Omental fat pad (tissue), 3 donors: ENCODE measurements at regions not wholly inside any gene's neighbourhood (a gene's known extent, or its start where the extent isn't known, plus 50 kb on each side); places are given as distances from the start of the nearest gene placed in this dataset.
"Not testable (repeated sequence)": the region's sequence is repeated elsewhere in the genome, so short reads cannot be mapped to it uniquely, and the experiment has no call there.

ENCODE experiments used
- ATAC-seq: fragments of 150-250 bp; one replicate; pipeline ENCODE4 v1.9.1; 2016; ENCODE audit warnings: mild to moderate bottlenecking, moderate library complexity; ENCODE audit not compliant: low FRiP score
- DNase-seq: peaks from one replicate; pipeline ENCODE4 v3.0.0-alpha.2; 2019; ENCODE audit warnings: low spot score
- CTCF ChIP-seq, 3 donors: fragments of 450-650 bp; IDR thresholded peaks; one replicate each; pipeline ENCODE4 v1.5.1; 2016 to 2017; ENCODE audit warnings: antibody characterized with exemption in 3 of 3, mild to moderate bottlenecking in 3 of 3, moderate library complexity in 2 of 3

- TF ChIP-seq CTCF (IDR thresholded peaks at IDR 0.05) = no peak
- ATAC-seq (no peak), DNase-seq (no peak)
These were observed 57.1 kb upstream of the ATP1B1 start for GRCh38 chr1:169049258-169049938.

- TF ChIP-seq CTCF (IDR thresholded peaks at IDR 0.05) = no peak
- no peak for DNase-seq
- no peak for ATAC-seq
These were observed 55.3 kb upstream of the ATP1B1 start for GRCh38 chr1:169051171-169051570.

GRCh38 chr1:169052171-169052570 is 54.3 kb upstream of the ATP1B1 start:
- not testable (repeated sequence) for DNase-seq, ATAC-seq

- TF ChIP-seq CTCF (IDR thresholded peaks at IDR 0.05) = no peak
- no peak for DNase-seq
- ATAC-seq = no peak
These were observed 53.8 kb upstream of the ATP1B1 start for GRCh38 chr1:169052727-169053126.

- no peak for TF ChIP-seq CTCF (IDR thresholded peaks at IDR 0.05)
- ATAC-seq (no peak), DNase-seq (no peak)
These were observed 53.3 kb upstream of the ATP1B1 start for GRCh38 chr1:169053196-169053595.
